Lower lobe of right lung (tissue), 2 donors: ENCODE measurements at regions not wholly inside any gene's neighbourhood (a gene's known extent, or its start where the extent isn't known, plus 50 kb on each side); places are given as distances from the start of the nearest gene placed in this dataset.

Source experiments
- ATAC-seq, 2 donors: fragments of 200-7000 bp; cut with Tn5 transposase; one replicate each; pipeline ENCODE4 v1.9.1; 2020 to 2022; ENCODE audit warnings: mild to moderate bottlenecking in 2 of 2, moderate library complexity in 2 of 2
- DNase-seq: peaks from one replicate; pipeline ENCODE4 v3.0.0-alpha.2; 2020
- H3K27ac ChIP-seq: fragments of 200-600 bp; one replicate; pipeline ENCODE4 v1.8.0; 2022
- H3K27me3 ChIP-seq: fragments of 200-600 bp; one replicate; pipeline ENCODE4 v1.8.0; 2022; ENCODE audit warnings: low read depth
- H3K36me3 ChIP-seq: fragments of 200-600 bp; one replicate; pipeline ENCODE4 v1.8.0; 2022; ENCODE audit warnings: mild to moderate bottlenecking
- H3K4me1 ChIP-seq: fragments of 200-600 bp; one replicate; pipeline ENCODE4 v1.8.0; 2022
- H3K4me3 ChIP-seq: fragments of 200-600 bp; one replicate; pipeline ENCODE4 v1.8.0; 2022; ENCODE audit warnings: mild to moderate bottlenecking
- H3K9me3 ChIP-seq: fragments of 200-600 bp; one replicate; pipeline ENCODE4 v1.8.0; 2022
- CTCF ChIP-seq: fragments of 200-600 bp; IDR thresholded peaks from one replicate; pipeline ENCODE4 v1.8.0; 2022; ENCODE audit warnings: antibody characterized with exemption, mild to moderate bottlenecking
- intact Hi-C: fragments of 100-400 bp; cut with DNase I; formaldehyde crosslinking; loops from one replicate; pipeline ENCODE4 v1.11.0; 2022
- donor health status: DM: no; HTN: yes; CAD: no; lungs with severe emphysema.

GRCh38 chr12:118763234-118763633 lies 218.1 kb upstream of the SRRM4 start:
- Histone ChIP-seq H3K4me1 (no peaks in the 10 kb centered on the region), H3K27ac (no peak overlapping the region), H3K4me3 (no peak overlapping the region), H3K36me3 (no peaks in the 10 kb centered on the region), H3K27me3 (no peaks in the 10 kb centered on the region), H3K9me3 (no peaks in the 10 kb centered on the region)
- DNase-seq = no peak
- ATAC-seq = no peak
- TF ChIP-seq CTCF = no peak
- intact Hi-C loops = no loop called here

- Histone ChIP-seq H3K27me3 (peaks cover 12% of the 10 kb centered on the region), H3K9me3 (no peaks in the 10 kb centered on the region), H3K4me3 (no peak overlapping the region), H3K36me3 (no peaks in the 10 kb centered on the region), H3K4me1 (no peaks in the 10 kb centered on the region), H3K27ac (no peak overlapping the region)
- DNase-seq (no peak), ATAC-seq (no peak)
- intact Hi-C loops = no loop called here
- no peak for TF ChIP-seq CTCF
Observed at GRCh38 chr12:118773956-118774723, 207.2 kb upstream of the SRRM4 start.

- no peak for TF ChIP-seq CTCF
- intact Hi-C loops = no loop called here
- H3K36me3 ChIP-seq = no peaks in the 10 kb centered on the region
- H3K27me3 ChIP-seq = peaks cover 12% of the 10 kb centered on the region
- ATAC-seq (no peak), DNase-seq (no peak)
- H3K27ac ChIP-seq = no peak overlapping the region
- H3K9me3 ChIP-seq = no peaks in the 10 kb centered on the region
- no peaks in the 10 kb centered on the region for H3K4me1 ChIP-seq
- no peak overlapping the region for H3K4me3 ChIP-seq
Observed at GRCh38 chr12:118777504-118777903, 203.8 kb upstream of the SRRM4 start.

- Histone ChIP-seq H3K4me1 (no peaks in the 10 kb centered on the region), H3K9me3 (no peaks in the 10 kb centered on the region), H3K27me3 (peaks cover 9% of the 10 kb centered on the region), H3K27ac (no peak overlapping the region), H3K4me3 (no peak overlapping the region), H3K36me3 (no peaks in the 10 kb centered on the region)
- DNase-seq (no peak), ATAC-seq (no peak)
- no peak for TF ChIP-seq CTCF
- intact Hi-C loops = no loop called here
Observed at GRCh38 chr12:118778077-118778476, 203.3 kb upstream of the SRRM4 start.

- no peak overlapping the region for H3K27ac ChIP-seq
- no peak for TF ChIP-seq CTCF
- H3K27me3 ChIP-seq = no peaks in the 10 kb centered on the region
- no peaks in the 10 kb centered on the region for H3K4me1 ChIP-seq
- no peak overlapping the region for H3K4me3 ChIP-seq
- DNase-seq (no peak), ATAC-seq (no peak)
- no peaks in the 10 kb centered on the region for H3K9me3 ChIP-seq
- intact Hi-C loops = no loop called here
- H3K36me3 ChIP-seq = no peaks in the 10 kb centered on the region
Observed at GRCh38 chr12:118780939-118781338, 200.4 kb upstream of the SRRM4 start.
